Right lobe of liver (tissue), 6 donors: ENCODE measurements at regions not wholly inside any gene's neighbourhood (a gene's known extent, or its start where the extent isn't known, plus 50 kb on each side); places are given as distances from the start of the nearest gene placed in this dataset.

Experiments used
- ATAC-seq, 4 donors: fragments of 200-7000 bp; cut with Tn5 transposase; one replicate each; pipeline ENCODE4 v1.9.1; 2020; ENCODE audit warnings: mild to moderate bottlenecking in 4 of 4, moderate library complexity in 4 of 4
- DNase-seq, 3 donors: peaks; one replicate each; pipeline ENCODE4 v3.0.0-alpha.2; 2020
- H3K27ac ChIP-seq, 3 donors: fragments of 200-600 bp; one replicate each; pipeline ENCODE4 v1.8.0; 2022
- H3K27me3 ChIP-seq, 2 donors: fragments of 200-600 bp; one replicate each; pipeline ENCODE4 v1.8.0; 2022
- H3K36me3 ChIP-seq, 4 donors: fragments of 200-600 bp; sonication (generic) in 1 of 4; one replicate each; pipeline versions ENCODE4 v1.5.1 to v1.8.0; 2017 to 2022; ENCODE audit warnings: control low read depth in 1 of 4
- H3K4me1 ChIP-seq, 4 donors: fragments of 200-600 bp; sonication (generic) in 1 of 4; one replicate each; pipeline versions ENCODE4 v1.5.1 to v1.8.0; 2017 to 2022; ENCODE audit warnings: control low read depth in 1 of 4
- H3K4me3 ChIP-seq, 3 donors: fragments of 200-600 bp; one replicate each; pipeline ENCODE4 v1.8.0; 2022
- H3K9me3 ChIP-seq, 4 donors: fragments of 200-600 bp; sonication (generic) in 1 of 4; one replicate each; pipeline versions ENCODE4 v1.5.1 to v1.8.0; 2017 to 2022; ENCODE audit warnings: control low read depth in 1 of 4
- POLR2A ChIP-seq: fragments of 450-650 bp; IDR thresholded peaks from one replicate; pipeline ENCODE4 v1.6.1; 2017; ENCODE audit warnings: antibody characterized with exemption, mild to moderate bottlenecking
- WGBS: methylation state at CpG from one replicate; pipeline ENCODE4 v1.1.6; 2018; ENCODE audit warnings: low coverage, low lambda C conversion rate; ENCODE audit not compliant: insufficient coverage; ENCODE audit errors: missing lambda C conversion rate; 5-methylcytosine and 5-hydroxymethylcytosine counted together
- intact Hi-C, 2 donors: fragments of 100-400 bp; cut with DNase I; formaldehyde crosslinking; loops; one replicate each; pipeline versions ENCODE4 v1.11.2 to v1.14.1; 2022
- TF ChIP-seq, protein P1 (sequence below), 4 donors: fragments of 200-600 bp in 3 of 4; fragments of 450-650 bp in 1 of 4; IDR thresholded peaks; one replicate each; pipeline versions ENCODE4 v1.5.1 to v1.8.0; 2016 to 2022; ENCODE audit warnings: antibody characterized with exemption in 4 of 4, mild to moderate bottlenecking in 2 of 4
- donor health status: DM: no; HTN: yes; CAD: no.
- donor health status: DM: no; HTN: no; CAD: no.
- donor health status: DM: no; HTN: no; CAD: no.
- donor health status: DM: no; HTN: yes; CAD: no.
- donor health status: DM: no; HTN: yes; CAD: no.

DNA sequence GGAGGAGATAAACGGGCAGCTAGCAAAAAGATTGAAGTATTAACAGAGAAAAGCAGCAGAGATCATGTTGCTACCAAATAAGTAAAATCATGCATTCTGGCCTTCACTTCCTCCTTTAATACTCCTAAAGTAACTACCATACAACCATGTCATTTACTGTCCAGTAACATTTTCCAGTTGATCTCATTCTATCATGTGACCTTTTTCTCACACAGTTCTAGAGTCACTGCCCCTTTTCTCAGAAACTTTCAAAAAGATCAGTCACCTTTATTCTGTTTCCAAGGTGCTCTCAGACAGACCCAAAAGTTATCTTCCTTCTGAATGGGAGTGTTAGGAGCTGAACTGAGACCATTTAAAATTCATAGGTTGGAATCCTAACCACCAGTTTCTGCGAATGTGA, 984.4 kb downstream of the FAM181B start:
- Histone ChIP-seq H3K27ac (no peak overlapping the region), H3K4me1 (no peaks in the 10 kb centered on the region), H3K27me3 (no peaks in the 10 kb centered on the region), H3K4me3 (no peak overlapping the region), H3K36me3 (no peaks in the 10 kb centered on the region), H3K9me3 (no peaks in the 10 kb centered on the region)
- ATAC-seq, result no peak
- intact Hi-C loops, result no loop called here
- TF ChIP-seq, protein P1, sequence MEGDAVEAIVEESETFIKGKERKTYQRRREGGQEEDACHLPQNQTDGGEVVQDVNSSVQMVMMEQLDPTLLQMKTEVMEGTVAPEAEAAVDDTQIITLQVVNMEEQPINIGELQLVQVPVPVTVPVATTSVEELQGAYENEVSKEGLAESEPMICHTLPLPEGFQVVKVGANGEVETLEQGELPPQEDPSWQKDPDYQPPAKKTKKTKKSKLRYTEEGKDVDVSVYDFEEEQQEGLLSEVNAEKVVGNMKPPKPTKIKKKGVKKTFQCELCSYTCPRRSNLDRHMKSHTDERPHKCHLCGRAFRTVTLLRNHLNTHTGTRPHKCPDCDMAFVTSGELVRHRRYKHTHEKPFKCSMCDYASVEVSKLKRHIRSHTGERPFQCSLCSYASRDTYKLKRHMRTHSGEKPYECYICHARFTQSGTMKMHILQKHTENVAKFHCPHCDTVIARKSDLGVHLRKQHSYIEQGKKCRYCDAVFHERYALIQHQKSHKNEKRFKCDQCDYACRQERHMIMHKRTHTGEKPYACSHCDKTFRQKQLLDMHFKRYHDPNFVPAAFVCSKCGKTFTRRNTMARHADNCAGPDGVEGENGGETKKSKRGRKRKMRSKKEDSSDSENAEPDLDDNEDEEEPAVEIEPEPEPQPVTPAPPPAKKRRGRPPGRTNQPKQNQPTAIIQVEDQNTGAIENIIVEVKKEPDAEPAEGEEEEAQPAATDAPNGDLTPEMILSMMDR (IDR thresholded peaks at IDR 0.05), result no peak
- 43% methylated on average over 2 of the region's 2 CpGs for WGBS
- DNase-seq, result no peak

DNA sequence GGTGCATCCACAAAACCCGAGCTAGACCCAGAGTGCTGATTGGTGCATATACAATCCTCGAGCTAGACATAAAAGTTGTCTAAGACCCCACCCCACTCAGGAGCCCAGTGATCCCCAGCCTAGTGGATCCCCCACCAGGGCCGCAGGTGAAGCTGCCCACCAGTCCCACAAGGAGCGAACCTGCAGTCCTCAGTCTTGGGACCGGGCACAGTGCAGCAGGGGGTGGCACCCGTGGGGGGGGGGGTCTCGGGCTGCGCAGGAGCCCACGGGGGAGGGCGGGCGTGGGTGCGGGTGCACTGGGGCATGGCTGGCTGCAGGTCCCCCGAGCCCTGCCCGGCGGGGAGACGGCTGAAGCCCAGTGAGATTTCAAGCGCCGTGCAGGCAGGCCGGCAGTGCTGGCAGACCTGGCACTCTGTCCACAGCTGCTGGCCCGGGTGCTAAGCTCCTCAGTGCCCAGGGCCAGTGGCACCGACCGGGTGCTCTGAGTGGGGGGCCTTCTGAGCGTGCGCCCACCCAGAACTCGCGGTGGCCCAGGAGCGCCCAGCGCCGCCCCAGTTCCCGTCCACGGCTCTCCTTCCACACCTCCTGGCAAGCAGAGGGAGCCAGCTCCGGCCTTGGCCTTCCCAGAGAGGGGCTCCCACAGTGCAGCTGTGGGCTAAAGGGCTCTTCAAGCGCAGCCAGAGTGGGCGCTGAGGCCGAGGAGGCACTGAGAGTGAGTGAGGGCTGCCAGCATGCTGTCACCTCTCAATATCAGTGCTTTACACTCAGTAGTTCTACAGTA, 989.1 kb downstream of the FAM181B start:
- intact Hi-C loops, result no loop called here
- TF ChIP-seq, protein P1 (IDR thresholded peaks at IDR 0.05), result no peak
- H3K27me3 ChIP-seq, result no peaks in the 10 kb centered on the region
- H3K27ac ChIP-seq, result no peak overlapping the region
- no peaks in the 10 kb centered on the region for H3K9me3 ChIP-seq
- no peaks in the 10 kb centered on the region for H3K36me3 ChIP-seq
- ATAC-seq (peak in 1 of 4 donors; percentile 22), DNase-seq (peak in 1 of 3 donors; percentile 48)
- H3K4me1 ChIP-seq, result no peaks in the 10 kb centered on the region
- no peak overlapping the region for H3K4me3 ChIP-seq
- 48% methylated on average over 3 of the region's 35 CpGs for WGBS

DNA sequence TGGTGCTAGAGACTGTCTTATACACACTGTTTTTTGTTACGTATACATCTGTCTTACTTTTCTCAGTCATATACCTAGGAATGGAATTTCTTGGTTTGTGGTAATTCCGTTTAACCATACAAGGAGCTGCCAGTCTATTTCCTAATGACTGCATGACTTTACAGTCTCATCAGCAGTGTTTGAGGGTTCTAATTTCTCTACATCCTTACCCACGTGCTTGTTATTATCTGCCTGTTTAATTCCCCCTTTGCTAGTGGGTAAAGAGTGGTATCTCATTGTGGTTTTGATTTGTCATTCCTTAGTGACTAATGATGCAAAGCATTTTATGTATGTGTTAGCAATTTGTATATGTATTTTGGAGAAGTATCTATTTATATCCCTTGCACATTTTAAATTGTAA, 1008.0 kb downstream of the FAM181B start:
- no peaks in the 10 kb centered on the region for H3K9me3 ChIP-seq
- TF ChIP-seq POLR2A, result no peak
- TF ChIP-seq, protein P1 (IDR thresholded peaks at IDR 0.05), result no peak
- peaks cover 0 to 3% of the 10 kb centered on the region in 2 donors for H3K27me3 ChIP-seq
- 45% methylated on average over 3 of the region's 3 CpGs for WGBS
- no peak overlapping the region for H3K27ac ChIP-seq
- ATAC-seq (no peak), DNase-seq (no peak)
- no peaks in the 10 kb centered on the region for H3K4me1 ChIP-seq
- H3K4me3 ChIP-seq, result no peak overlapping the region
- intact Hi-C loops, result no loop called here
- no peaks in the 10 kb centered on the region for H3K36me3 ChIP-seq

DNA sequence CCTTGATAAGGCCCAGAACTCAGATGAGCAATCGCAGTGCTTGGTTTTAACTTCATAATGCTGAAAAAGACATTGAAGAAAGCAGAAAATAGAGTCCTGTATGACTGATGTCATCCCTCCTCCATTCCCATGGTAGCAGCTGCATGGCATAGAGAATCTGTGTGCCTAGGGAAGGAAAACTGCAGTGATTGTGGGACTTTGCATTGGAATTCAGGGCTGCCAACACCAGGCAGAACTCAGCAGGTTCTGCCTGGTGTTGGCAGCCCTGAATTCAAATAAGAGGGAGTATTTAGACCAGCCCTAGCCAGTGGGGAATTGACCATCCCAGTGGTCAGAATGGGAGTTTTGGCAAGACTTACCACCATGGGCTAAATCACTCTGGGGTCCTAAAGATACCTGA, 1016.0 kb downstream of the FAM181B start:
- intact Hi-C loops, result no loop called here
- Histone ChIP-seq H3K36me3 (no peaks in the 10 kb centered on the region), H3K4me3 (no peak overlapping the region), H3K27me3 (no peaks in the 10 kb centered on the region), H3K27ac (no peak overlapping the region), H3K9me3 (no peaks in the 10 kb centered on the region), H3K4me1 (no peaks in the 10 kb centered on the region)
- DNase-seq, result no peak
- ATAC-seq, result no peak
- WGBS, result 63% methylated on average over 1 of the region's 1 CpG
- TF ChIP-seq, protein P1 (IDR thresholded peaks at IDR 0.05), result no peak
- no peak for TF ChIP-seq POLR2A
